GM18502 (cell line): ENCODE measurements at regions not wholly inside any gene's neighbourhood (a gene's known extent, or its start where the extent isn't known, plus 50 kb on each side); places are given as distances from the start of the nearest gene placed in this dataset.

Experiments
- ATAC-seq: cut with Tn5 transposase; IDR thresholded peaks from one replicate; pipeline ENCODE4 v1.9.1; 2021; ENCODE audit warnings: mild to moderate bottlenecking; ENCODE audit not compliant: unreplicated experiment, poor library complexity

GRCh38 chr3:18295171-18295920 lies 129.8 kb downstream of the SATB1 start:
- peak; percentile 99 for ATAC-seq

DNA sequence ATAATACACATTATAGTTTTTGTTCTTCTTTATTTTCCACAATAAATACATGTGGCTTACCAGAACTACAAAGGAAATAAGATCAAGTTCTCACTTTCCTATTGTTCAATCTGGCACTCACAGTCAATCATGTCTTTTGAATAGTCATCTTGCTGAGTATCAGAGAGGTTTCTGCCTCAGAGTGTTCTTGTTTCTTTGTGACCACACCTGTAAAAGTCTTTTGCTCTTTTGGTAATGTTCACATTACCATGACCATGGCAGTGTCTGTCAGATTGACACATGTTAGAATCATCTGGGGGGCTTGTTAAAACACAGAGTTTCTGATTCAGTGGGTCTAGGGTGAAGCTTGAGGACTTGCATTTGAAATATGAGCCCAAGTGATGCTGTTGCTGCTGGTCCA lies 135.0 kb downstream of the SATB1 start:
- no peak for ATAC-seq

DNA sequence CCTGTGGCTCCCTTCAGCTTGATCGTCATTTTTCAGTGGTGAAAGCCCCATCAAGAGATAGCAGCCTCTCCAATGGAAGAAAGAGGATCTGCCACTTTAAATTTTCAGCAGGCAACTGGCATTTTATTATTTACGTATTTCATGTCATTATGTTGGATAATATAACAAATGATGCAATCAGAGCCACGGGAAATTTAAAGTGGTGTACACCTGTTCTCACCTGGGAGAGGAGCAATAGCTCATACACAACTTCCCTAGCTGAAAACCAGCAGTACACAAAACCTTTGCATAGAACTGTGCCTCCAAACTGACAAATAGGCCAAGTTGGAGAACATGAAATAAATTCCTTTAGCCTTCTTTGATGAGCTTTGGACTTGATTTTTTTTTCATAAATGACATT lies 136.9 kb downstream of the SATB1 start:
- ATAC-seq = no peak

DNA sequence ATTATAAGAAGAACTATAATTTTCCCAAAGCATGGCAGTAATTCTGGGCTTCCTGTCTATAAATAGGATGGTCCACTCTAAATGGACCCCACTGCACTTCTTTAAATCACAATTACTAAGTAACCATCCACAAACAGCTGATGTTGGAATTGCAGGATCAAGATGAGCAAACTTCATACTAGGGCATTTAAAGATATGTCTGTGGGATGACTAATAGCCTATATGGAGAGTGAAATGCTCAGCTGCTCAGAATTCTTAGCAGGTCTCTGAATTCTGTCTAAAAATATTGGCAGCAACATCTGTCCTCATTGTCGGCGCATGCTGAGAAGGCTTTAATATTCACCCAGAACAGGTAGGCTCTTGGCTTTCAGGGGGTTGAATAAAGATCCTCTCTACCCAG lies 140.4 kb downstream of the SATB1 start:
- no peak for ATAC-seq

GRCh38 chr3:18283680-18284079 lies 141.5 kb downstream of the SATB1 start:
- no peak for ATAC-seq

- ATAC-seq = no peak
These were observed 142.6 kb downstream of the SATB1 start for GRCh38 chr3:18282507-18282906.

GRCh38 chr3:18279226-18279737 lies 145.9 kb downstream of the SATB1 start:
- no peak for ATAC-seq

- ATAC-seq = no peak
These were observed 160.3 kb downstream of the SATB1 start for GRCh38 chr3:18264853-18265252.

- no peak for ATAC-seq
These were observed 160.8 kb downstream of the SATB1 start for GRCh38 chr3:18264361-18264760.

DNA sequence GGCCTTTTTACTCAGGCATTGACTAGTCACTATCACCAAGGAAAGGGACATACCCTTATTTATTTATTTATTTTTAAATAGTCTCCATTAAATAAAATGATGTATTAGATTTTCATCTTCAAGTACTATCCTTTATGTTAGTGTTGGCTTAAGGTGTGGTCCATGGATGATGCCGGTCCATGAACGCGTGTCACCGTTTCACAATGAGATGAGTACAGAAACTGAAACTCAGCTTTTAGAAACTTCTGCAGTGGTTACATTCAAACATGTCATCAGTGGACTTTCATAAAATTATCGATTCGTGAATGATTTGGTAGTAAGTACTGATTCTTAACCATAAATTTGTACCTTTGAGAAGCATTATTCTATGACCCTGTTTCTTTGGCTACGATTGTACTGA lies 166.6 kb downstream of the SATB1 start:
- no peak for ATAC-seq

DNA sequence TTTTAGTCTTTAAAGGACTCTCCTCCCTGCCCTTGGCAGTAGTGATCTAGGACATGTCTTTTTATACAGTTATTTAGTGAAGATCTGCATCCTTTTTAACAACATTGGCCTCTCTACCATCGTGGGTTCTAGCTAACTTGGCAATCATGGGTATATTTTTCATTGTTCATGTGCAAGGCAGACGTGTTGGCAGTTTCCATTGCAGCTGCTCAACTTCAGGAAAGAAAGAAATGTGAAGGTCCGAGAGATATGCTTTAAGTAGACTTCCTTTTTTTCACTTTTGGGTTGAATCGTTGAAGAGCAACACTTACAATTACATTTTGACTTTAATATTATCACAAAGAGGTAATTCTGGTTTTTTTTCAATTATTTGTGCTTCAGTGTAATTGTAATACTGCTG lies 172.6 kb downstream of the SATB1 start:
- ATAC-seq = no peak

DNA sequence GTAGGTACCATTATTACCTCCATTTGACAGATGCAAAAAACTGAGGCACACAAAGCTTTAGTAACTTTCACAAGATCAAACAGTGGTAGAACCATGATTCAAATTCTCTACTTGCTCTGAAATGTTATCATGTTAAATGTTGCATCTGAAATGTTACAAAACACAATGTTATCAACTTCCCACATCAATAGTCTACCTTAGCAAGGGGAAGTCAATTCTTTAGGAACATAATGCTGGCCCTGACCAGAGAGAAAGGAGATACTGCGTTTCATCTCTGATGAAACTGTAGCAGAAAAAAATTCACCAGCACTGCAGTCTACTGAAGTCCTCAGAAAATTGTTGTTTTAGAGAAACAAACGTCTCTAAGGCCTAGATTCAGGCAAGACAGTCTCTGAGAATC lies 174.1 kb downstream of the SATB1 start:
- ATAC-seq = no peak

DNA sequence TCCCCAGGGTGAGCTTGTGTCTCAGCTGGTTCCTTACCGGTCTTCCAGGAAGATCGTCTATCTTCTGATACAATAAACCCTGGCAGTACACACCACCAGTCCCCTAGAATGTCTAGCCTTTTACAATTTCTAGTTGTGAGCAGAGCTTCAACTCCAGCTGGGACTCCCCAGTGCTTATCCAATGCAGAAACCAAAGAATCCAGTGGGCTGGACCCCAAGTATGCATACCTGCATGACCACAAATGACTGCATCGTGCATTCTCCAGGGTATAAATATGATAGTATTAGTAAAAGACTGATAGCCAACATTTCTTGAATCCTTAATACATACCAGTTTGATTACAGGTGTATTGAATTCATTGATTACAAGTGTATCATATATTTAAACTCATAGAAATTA lies 176.0 kb downstream of the SATB1 start:
- ATAC-seq = no peak

GRCh38 chr3:18247776-18248310 lies 177.3 kb downstream of the SATB1 start:
- ATAC-seq = no peak

DNA sequence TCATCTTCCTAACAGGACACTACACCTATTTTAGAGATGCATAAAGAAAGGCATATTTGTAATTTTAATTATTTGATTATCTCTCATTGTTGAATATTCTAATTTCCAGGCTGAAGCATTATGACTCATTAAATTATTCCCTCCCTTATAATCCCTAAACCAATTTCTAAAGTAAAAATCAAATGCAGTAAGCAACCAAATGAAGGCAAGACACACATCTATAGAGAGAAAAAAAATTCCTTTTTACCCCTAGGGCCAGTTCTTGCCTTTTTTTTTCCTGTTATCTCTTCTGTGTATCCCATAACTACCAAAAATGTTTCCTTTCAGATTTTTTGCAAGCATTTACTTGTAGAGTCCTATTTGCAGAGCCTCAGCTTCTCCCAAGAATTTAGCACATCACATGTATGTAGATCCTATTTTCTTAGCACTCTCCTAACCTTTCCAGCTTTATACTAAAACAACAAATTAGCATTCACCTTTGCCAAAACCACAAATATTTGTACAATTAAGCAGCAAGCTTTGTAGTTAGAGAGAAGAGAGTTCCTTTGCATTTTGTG lies 177.9 kb downstream of the SATB1 start:
- no peak for ATAC-seq

DNA sequence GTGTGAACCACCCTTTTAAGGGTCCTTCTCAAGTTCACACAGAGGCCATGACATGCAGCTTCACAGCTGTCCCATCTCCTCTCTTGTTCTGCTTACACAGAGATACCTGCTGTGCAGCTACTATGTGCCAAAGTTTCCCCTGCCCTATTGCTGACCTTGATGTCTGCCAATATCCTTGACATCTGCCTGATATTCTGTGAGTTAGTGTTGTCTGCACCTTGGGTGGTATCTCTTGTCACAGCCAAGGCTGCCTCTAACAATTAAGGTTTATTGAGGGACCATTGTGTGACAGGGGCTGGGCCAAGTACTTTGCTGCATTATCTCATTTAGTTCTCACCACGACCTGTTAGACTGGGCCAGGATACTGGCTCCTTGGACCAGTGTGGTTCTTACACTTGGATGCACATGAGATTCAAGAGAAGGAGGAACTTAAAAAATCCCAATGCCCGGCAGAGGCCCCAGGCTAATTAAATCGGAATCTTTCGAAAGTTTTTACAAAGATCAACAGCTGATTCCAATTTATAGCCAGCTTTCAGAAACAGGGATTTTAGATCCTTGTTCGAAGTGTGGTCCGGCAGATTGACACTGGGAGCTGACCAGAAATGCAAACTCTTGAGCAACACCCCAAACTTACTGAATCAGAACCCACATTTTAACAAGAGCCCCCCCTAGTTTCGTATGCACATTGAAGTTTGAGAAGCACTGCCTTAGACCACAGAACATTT lies 178.6 kb downstream of the SATB1 start:
- ATAC-seq = no peak

- ATAC-seq = peak; percentile 52
These were observed 179.4 kb downstream of the SATB1 start for GRCh38 chr3:18245721-18246120.

GRCh38 chr3:18241837-18242236 lies 183.3 kb downstream of the SATB1 start:
- ATAC-seq = no peak

- no peak for ATAC-seq
These were observed 185.5 kb downstream of the SATB1 start for GRCh38 chr3:18239674-18240073.

GRCh38 chr3:18238746-18239331 lies 186.3 kb downstream of the SATB1 start:
- no peak for ATAC-seq

DNA sequence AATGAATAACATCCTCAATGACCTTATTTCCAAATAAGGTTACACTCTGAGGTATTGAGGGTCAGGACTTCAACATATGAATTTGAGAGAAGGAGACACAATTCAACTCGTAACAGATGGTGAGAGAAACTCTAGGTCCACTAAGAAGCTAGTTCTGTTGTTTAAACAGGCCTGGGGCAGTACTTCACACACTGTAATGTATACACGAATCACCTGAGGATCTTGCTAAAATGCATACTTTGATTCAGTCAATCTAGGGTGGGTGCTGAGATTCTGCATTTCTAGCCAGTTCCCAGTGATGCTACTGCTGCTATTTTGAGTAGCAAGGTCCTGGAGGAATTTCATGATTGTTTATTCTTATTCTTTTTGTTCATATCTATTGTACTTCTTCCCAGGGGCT lies 186.8 kb downstream of the SATB1 start:
- ATAC-seq = no peak
